ENCODE measurements at regions not wholly inside any gene's neighbourhood (a gene's known extent, or its start where the extent isn't known, plus 50 kb on each side); places are given as distances from the start of the nearest gene placed in this dataset.

DNA sequence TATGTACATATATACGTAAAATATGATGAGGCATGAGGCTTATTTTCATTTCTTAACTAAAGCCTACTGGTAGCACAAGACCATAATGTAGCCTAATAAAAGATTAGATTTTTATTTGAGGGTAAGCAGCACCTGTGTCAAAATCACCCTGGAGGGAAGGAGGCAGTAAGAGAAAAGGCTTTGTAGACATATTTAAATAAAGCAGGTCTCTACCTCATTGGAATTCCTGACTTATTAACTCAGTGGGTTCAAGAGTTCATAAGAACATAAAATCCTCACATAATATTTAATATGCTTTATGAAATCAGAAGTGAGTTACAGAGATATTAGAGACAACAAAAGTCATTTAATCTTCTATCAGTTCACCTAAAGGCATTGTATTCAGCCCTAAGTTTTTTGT, 261.6 kb upstream of the ANKRD50 start:
- Histone ChIP-seq H3K4me1 (ENCODE audit: insufficient read depth, low read length) (no peaks in the 10 kb centered on the region), H3K9ac (ENCODE audit: low read length) (no peak overlapping the region), H3K9me3 (ENCODE audit: low read length) (no peaks in the 10 kb centered on the region), H3K36me3 (ENCODE audit: insufficient read depth, low read length) (no peaks in the 10 kb centered on the region), H3K27me3 (ENCODE audit: control insufficient read depth in 1 of 2, insufficient read depth in 2 of 2, low read length in 2 of 2) (no peaks in the 10 kb centered on the region), H3K27ac (ENCODE audit: low read depth, low read length) (no peak overlapping the region), H3K4me3 (ENCODE audit: low read depth in 1 of 2, low read length in 2 of 2) (no peak overlapping the region)

DNA sequence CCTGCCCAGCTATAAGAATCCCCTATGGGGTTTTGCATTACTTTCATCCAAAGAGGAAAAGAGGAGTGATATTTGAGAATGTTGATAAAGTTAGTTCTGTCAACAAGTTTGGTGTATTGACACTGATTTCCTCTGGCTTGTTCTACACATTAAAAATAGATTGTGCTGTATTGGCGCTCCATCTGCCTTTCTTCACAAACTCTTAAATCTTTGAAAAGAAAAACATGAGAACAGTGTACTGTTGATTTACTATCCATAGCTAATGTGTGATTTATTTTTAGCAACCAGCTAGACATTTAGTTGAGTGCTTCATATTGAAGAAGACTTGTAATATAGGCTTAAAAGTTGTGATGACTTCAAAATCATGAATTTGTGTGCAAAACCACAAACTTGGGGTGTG, 261.2 kb upstream of the ANKRD50 start:
- H3K4me3 ChIP-seq (ENCODE audit: low read depth in 1 of 2, low read length in 2 of 2) = no peak overlapping the region
- no peak overlapping the region for H3K27ac ChIP-seq (ENCODE audit: low read depth, low read length)
- no peak overlapping the region for H3K9ac ChIP-seq (ENCODE audit: low read length)
- no peaks in the 10 kb centered on the region for H3K27me3 ChIP-seq (ENCODE audit: control insufficient read depth in 1 of 2, insufficient read depth in 2 of 2, low read length in 2 of 2)
- no peaks in the 10 kb centered on the region for H3K4me1 ChIP-seq (ENCODE audit: insufficient read depth, low read length)
- H3K9me3 ChIP-seq (ENCODE audit: low read length) = no peaks in the 10 kb centered on the region
- H3K36me3 ChIP-seq (ENCODE audit: insufficient read depth, low read length) = no peaks in the 10 kb centered on the region

DNA sequence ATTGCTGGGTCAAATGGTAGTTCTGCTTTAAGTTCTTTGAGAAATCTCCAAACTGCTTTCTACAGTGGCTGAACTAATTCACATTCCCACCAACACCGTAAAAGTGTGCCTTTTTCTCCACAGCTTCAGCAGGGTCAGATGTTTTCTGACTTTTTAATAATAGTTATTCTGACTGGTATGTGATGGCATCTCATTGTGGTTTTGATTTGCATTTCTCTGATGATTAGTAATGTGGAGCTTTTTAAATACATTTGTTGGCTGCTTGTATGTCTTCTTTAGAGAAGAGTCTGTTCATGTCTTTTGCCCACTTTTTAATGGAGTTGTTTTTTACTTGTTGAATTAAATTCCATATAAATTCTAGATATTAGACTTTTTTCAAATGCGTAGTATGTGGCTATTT, 257.5 kb upstream of the ANKRD50 start:
- Histone ChIP-seq H3K4me1 (ENCODE audit: insufficient read depth, low read length) (no peaks in the 10 kb centered on the region), H3K4me3 (ENCODE audit: low read depth in 1 of 2, low read length in 2 of 2) (no peak overlapping the region), H3K9me3 (ENCODE audit: low read length) (no peaks in the 10 kb centered on the region), H3K27me3 (ENCODE audit: control insufficient read depth in 1 of 2, insufficient read depth in 2 of 2, low read length in 2 of 2) (no peaks in the 10 kb centered on the region), H3K36me3 (ENCODE audit: insufficient read depth, low read length) (no peaks in the 10 kb centered on the region), H3K27ac (ENCODE audit: low read depth, low read length) (no peak overlapping the region), H3K9ac (ENCODE audit: low read length) (no peak overlapping the region)

DNA sequence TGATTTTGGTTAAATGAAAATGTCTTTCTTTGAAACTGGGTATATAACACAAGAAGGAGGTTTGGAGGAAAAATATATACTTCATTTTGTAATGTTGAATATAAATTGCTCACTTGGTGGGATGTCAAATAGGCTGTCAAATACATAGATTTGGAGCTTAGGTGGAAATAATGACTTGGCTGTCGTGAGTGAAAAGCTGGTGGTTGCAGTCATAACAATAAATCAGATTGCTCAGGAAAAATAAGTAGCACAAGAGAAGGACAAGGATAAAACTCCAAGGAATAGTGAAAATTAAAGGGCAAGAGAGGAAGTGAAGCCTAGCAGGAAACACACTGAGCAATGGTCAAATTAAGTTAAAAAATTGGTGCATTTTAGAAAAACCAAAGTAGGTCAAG, 253.0 kb upstream of the ANKRD50 start:
- H3K4me3 ChIP-seq (ENCODE audit: low read depth in 1 of 2, low read length in 2 of 2) = no peak overlapping the region
- no peak overlapping the region for H3K27ac ChIP-seq (ENCODE audit: low read depth, low read length)
- H3K36me3 ChIP-seq (ENCODE audit: insufficient read depth, low read length) = no peaks in the 10 kb centered on the region
- H3K27me3 ChIP-seq (ENCODE audit: control insufficient read depth in 1 of 2, insufficient read depth in 2 of 2, low read length in 2 of 2) = no peaks in the 10 kb centered on the region
- H3K4me1 ChIP-seq (ENCODE audit: insufficient read depth, low read length) = no peaks in the 10 kb centered on the region
- H3K9me3 ChIP-seq (ENCODE audit: low read length) = no peaks in the 10 kb centered on the region
- H3K9ac ChIP-seq (ENCODE audit: low read length) = no peak overlapping the region

DNA sequence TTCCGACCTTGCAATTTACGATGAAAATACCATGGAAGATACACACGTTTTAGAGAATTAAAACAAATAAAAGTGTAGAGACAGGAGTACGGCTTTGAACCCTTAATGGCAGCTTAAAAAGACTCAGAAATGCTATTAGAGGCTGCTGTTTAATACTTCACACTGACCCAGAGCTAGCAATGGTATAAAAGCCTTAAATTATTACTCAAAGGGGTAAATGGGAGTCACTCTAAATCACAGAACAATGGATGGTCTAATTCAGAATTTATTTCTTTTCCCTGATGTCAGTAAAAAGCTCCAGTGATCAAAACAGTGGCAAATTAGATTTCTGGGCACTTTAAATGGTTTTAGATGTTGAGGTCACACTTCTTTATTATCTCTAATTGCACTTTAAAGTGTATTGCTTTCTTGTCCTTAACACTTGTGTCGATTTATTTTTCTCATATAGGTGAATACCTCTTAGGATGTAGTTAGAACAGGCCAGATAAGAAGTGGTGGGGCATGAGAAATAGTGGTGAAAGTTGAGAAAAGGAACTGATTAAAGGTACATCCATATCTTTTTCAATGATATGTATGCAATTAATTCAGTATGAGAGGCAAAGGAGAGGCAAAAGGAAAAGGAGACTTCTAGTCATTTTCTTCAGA, 252.4 kb upstream of the ANKRD50 start:
- Histone ChIP-seq H3K9me3 (ENCODE audit: low read length) (no peaks in the 10 kb centered on the region), H3K4me1 (ENCODE audit: insufficient read depth, low read length) (no peaks in the 10 kb centered on the region), H3K27me3 (ENCODE audit: control insufficient read depth in 1 of 2, insufficient read depth in 2 of 2, low read length in 2 of 2) (no peaks in the 10 kb centered on the region), H3K27ac (ENCODE audit: low read depth, low read length) (no peak overlapping the region), H3K9ac (ENCODE audit: low read length) (no peak overlapping the region), H3K4me3 (ENCODE audit: low read depth in 1 of 2, low read length in 2 of 2) (no peak overlapping the region), H3K36me3 (ENCODE audit: insufficient read depth, low read length) (no peaks in the 10 kb centered on the region)

DNA sequence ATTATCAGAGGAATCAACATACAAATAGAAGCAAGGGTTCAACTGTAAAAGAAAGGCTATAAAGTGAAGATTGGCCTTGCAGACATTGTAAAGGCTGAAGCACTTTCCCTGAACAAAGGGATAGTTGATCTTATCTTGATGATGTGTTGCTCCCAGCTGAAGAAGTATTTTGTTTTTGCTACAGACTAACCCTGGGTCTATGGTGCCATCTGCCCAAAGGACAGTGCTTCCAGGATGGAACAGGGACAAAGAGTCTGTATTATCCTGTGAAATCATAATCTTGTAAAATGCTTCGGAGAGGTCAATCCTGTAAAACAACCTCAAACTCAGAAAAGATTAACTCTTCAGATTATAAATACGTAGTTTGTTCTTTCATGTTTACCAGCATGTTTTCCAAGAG, 251.7 kb upstream of the ANKRD50 start:
- H3K4me1 ChIP-seq (ENCODE audit: insufficient read depth, low read length) = no peaks in the 10 kb centered on the region
- no peak overlapping the region for H3K9ac ChIP-seq (ENCODE audit: low read length)
- H3K27me3 ChIP-seq (ENCODE audit: control insufficient read depth in 1 of 2, insufficient read depth in 2 of 2, low read length in 2 of 2) = no peaks in the 10 kb centered on the region
- H3K4me3 ChIP-seq (ENCODE audit: low read depth in 1 of 2, low read length in 2 of 2) = no peak overlapping the region
- no peaks in the 10 kb centered on the region for H3K9me3 ChIP-seq (ENCODE audit: low read length)
- H3K27ac ChIP-seq (ENCODE audit: low read depth, low read length) = no peak overlapping the region
- H3K36me3 ChIP-seq (ENCODE audit: insufficient read depth, low read length) = no peaks in the 10 kb centered on the region

DNA sequence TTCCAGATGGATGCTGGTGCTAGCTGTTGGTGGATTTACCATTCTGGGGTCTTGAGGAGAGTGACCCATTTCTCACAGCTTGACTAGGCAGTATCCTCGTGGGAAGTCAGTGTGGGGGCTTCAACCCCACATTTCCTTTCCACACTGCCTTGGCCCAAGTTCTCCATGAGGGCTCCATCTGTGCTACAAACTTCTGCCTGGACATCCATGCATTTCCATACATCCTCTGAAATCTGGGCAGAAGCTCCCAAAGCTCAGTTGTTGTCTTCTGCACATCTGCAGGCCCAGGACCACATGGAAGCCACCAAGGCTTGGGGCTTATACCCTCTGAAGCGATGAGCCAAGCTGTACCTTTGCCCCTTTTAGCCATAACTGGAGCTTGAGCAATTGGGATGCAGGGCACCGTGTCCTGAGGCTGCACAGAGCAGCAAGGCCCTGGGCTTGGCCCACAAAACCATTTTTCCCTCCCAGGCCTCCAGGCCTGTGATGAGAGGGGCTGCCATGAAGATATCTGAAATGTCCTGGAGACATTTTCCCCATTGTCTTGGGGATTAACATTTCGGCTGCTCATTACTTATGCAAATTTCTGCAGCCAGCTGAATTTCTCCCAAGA, 248.7 kb upstream of the ANKRD50 start:
- Histone ChIP-seq H3K9ac (ENCODE audit: low read length) (no peak overlapping the region), H3K36me3 (ENCODE audit: insufficient read depth, low read length) (no peaks in the 10 kb centered on the region), H3K27me3 (ENCODE audit: control insufficient read depth in 1 of 2, insufficient read depth in 2 of 2, low read length in 2 of 2) (no peaks in the 10 kb centered on the region), H3K4me1 (ENCODE audit: insufficient read depth, low read length) (no peaks in the 10 kb centered on the region), H3K9me3 (ENCODE audit: low read length) (no peaks in the 10 kb centered on the region), H3K4me3 (ENCODE audit: low read depth in 1 of 2, low read length in 2 of 2) (no peak overlapping the region), H3K27ac (ENCODE audit: low read depth, low read length) (no peak overlapping the region)

DNA sequence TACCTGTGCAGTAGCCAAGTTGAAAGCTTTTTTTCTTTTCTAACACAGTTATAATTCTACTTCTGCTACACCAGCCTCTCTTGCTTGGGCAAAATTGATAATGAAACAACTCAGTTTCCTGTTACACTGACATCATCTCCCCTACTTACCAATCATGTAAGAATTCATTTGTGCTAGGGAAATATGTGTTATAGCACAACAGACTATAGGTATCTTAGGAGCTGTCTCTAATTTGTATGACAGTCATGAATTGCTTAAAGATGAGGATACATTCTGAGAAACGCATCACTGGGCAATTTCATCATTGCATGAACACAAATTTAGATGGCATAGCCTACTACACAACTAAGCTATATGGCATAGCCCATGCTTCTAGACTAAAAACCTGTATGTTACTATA, 246.3 kb upstream of the ANKRD50 start:
- no peaks in the 10 kb centered on the region for H3K27me3 ChIP-seq (ENCODE audit: control insufficient read depth in 1 of 2, insufficient read depth in 2 of 2, low read length in 2 of 2)
- H3K9ac ChIP-seq (ENCODE audit: low read length) = no peak overlapping the region
- H3K4me3 ChIP-seq (ENCODE audit: low read depth in 1 of 2, low read length in 2 of 2) = no peak overlapping the region
- no peaks in the 10 kb centered on the region for H3K9me3 ChIP-seq (ENCODE audit: low read length)
- H3K36me3 ChIP-seq (ENCODE audit: insufficient read depth, low read length) = no peaks in the 10 kb centered on the region
- no peak overlapping the region for H3K27ac ChIP-seq (ENCODE audit: low read depth, low read length)
- no peaks in the 10 kb centered on the region for H3K4me1 ChIP-seq (ENCODE audit: insufficient read depth, low read length)

DNA sequence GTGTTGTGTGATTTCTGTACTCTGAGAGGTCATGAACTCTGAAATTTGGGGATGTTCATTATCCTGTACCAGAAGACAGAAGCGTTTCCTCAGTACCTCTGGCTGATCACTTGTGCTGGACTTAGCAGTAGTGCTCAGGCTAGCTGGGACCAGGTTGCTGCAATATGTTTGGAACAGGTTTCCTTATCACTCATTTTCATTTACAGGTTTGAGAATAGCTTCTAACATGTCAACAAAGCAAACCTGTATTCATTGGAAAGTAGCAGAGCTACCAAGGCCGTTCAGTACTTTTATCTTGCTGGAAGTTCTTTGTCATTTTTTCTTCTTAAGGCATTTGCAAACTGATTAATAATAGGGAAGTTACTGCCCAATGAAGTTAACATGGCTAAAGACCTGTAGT, 242.9 kb upstream of the ANKRD50 start:
- Histone ChIP-seq H3K9me3 (ENCODE audit: low read length) (no peaks in the 10 kb centered on the region), H3K4me1 (ENCODE audit: insufficient read depth, low read length) (no peaks in the 10 kb centered on the region), H3K4me3 (ENCODE audit: low read depth in 1 of 2, low read length in 2 of 2) (no peak overlapping the region), H3K27me3 (ENCODE audit: control insufficient read depth in 1 of 2, insufficient read depth in 2 of 2, low read length in 2 of 2) (no peaks in the 10 kb centered on the region), H3K36me3 (ENCODE audit: insufficient read depth, low read length) (no peaks in the 10 kb centered on the region), H3K27ac (ENCODE audit: low read depth, low read length) (no peak overlapping the region), H3K9ac (ENCODE audit: low read length) (no peak overlapping the region)

DNA sequence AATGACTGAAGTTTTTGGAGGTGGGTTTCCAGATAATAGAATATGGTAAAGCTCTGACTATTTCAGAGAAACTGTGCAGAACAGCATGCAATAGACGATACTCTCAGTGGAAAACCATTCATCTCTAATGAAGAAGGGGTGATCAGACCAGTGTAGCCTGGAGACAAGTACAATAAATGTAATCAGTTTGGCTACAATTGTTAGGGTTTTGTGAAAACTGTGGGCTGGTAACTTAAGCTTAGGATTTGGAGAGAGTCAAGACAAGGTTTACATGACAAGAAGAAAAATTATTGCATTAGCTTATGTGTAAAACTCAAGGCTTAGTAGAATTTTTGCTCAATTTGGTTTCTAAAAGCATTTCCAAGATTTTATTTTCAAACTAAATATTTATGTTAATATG, 241.5 kb upstream of the ANKRD50 start:
- Histone ChIP-seq H3K9ac (ENCODE audit: low read length) (no peak overlapping the region), H3K36me3 (ENCODE audit: insufficient read depth, low read length) (no peaks in the 10 kb centered on the region), H3K4me3 (ENCODE audit: low read depth in 1 of 2, low read length in 2 of 2) (no peak overlapping the region), H3K27me3 (ENCODE audit: control insufficient read depth in 1 of 2, insufficient read depth in 2 of 2, low read length in 2 of 2) (no peaks in the 10 kb centered on the region), H3K4me1 (ENCODE audit: insufficient read depth, low read length) (no peaks in the 10 kb centered on the region), H3K9me3 (ENCODE audit: low read length) (no peaks in the 10 kb centered on the region), H3K27ac (ENCODE audit: low read depth, low read length) (no peak overlapping the region)

DNA sequence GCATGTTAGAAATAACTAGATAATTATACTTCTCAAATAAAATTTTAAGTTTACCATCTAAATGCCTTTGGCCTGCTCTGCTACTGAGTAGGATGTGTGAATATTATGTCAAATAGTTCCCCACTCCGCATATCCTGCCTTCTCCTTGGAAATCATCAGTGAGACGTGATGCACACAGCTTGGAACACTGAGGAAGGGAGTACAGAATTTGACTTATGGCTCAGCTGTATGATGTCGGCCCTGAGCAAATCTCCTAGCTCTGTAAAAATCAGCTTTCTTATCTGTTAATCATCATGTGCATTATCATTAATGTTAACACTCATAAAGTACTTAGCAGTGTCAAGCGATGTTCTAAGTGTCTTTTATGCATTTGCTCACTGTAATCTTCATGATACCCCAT, 241.0 kb upstream of the ANKRD50 start:
- H3K36me3 ChIP-seq (ENCODE audit: insufficient read depth, low read length) = no peaks in the 10 kb centered on the region
- H3K4me1 ChIP-seq (ENCODE audit: insufficient read depth, low read length) = no peaks in the 10 kb centered on the region
- H3K27ac ChIP-seq (ENCODE audit: low read depth, low read length) = no peak overlapping the region
- H3K9ac ChIP-seq (ENCODE audit: low read length) = no peak overlapping the region
- H3K9me3 ChIP-seq (ENCODE audit: low read length) = no peaks in the 10 kb centered on the region
- H3K27me3 ChIP-seq (ENCODE audit: control insufficient read depth in 1 of 2, insufficient read depth in 2 of 2, low read length in 2 of 2) = no peaks in the 10 kb centered on the region
- no peak overlapping the region for H3K4me3 ChIP-seq (ENCODE audit: low read depth in 1 of 2, low read length in 2 of 2)

DNA sequence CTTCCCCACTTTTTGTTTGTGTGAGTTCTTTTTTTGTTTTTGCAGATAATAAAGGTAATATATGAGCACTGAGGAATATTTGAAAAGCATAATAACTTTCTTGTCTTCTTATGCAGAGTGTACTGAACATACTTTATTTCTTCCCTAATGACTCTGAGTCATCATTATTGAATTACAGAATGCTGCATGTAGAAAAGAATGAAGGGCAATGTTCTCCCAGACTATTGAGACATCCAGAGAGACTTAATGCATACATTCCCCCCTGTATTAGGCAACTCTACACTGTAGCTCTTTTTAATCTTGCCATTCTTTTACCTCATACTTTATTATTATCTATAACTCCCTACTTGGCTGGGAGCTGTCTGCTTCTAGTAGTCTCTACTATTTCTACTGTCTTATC, 240.5 kb upstream of the ANKRD50 start:
- no peaks in the 10 kb centered on the region for H3K36me3 ChIP-seq (ENCODE audit: insufficient read depth, low read length)
- H3K9me3 ChIP-seq (ENCODE audit: low read length) = no peaks in the 10 kb centered on the region
- H3K9ac ChIP-seq (ENCODE audit: low read length) = no peak overlapping the region
- no peak overlapping the region for H3K27ac ChIP-seq (ENCODE audit: low read depth, low read length)
- no peaks in the 10 kb centered on the region for H3K4me1 ChIP-seq (ENCODE audit: insufficient read depth, low read length)
- no peaks in the 10 kb centered on the region for H3K27me3 ChIP-seq (ENCODE audit: control insufficient read depth in 1 of 2, insufficient read depth in 2 of 2, low read length in 2 of 2)
- no peak overlapping the region for H3K4me3 ChIP-seq (ENCODE audit: low read depth in 1 of 2, low read length in 2 of 2)
